DMS 273 (cell line): ENCODE measurements at regions not wholly inside any gene's neighbourhood (a gene's known extent, or its start where the extent isn't known, plus 50 kb on each side); places are given as distances from the start of the nearest gene placed in this dataset.
"Not testable (repeated sequence)": the region's sequence is repeated elsewhere in the genome, so short reads cannot be mapped to it uniquely, and the experiment has no call there.

Experiments used
- DNase-seq: peaks from one replicate; lab custom pipeline; 2025; ENCODE audit not compliant: unreplicated experiment; lab: John Stamatoyannopoulos, UW

DNA sequence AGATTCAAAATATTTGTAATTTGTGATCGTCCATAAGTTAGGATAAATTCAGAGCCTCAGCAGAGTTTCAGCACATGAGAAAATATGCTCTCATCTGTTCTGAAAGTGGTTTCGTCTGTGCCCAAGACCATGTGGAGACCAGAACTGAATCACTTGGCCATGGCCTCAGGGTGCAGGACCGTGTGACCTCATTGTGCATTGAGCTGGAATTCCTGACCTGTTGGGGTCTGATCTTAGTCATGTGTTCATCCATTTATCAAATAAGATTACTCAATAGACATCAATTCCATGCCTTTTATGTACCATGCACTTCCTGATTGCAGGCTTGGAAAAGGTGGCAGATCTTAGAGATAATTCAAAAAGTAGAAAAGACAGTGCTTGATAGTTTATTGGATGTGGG, 680.5 kb downstream of the QKI start:
- DNase-seq, result no peak

DNA sequence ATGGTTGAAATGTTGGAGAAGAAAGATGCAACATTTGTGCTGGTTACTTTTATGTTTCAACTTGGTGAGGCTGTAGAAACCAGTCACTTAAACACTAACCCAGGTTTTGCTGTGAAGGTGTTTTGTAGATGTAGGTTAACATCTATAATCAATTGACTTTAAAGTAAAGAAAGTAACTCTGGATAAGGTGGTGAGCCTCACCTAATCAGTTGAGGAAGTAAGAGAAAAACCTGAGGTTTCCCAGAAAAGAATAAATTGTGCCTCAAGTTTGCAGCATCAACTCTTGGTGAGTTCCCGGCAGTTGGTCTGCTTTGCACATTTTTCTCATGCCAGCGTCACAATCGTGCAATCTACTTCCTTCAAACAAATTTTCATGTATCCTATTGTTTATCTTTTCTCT, 673.4 kb downstream of the QKI start:
- no peak for DNase-seq

DNA sequence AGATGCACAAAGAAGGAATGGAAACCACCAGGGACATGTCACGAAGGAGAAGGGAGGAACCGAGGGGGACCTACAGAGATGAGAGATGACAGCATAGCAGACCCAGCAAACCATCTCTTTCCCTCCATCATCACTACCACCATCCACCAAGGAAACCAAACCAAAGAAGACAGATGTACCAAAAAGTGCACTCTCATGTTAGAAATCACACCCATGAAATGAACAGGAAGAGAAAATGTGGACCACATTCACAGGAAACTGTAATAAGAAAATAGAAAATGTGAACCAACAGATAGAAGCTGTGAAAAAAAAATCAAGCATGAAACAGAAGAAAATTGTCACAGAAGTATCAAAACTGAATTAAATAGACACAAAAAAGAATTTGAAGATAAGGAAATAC, 672.7 kb downstream of the QKI start:
- no peak for DNase-seq

DNA sequence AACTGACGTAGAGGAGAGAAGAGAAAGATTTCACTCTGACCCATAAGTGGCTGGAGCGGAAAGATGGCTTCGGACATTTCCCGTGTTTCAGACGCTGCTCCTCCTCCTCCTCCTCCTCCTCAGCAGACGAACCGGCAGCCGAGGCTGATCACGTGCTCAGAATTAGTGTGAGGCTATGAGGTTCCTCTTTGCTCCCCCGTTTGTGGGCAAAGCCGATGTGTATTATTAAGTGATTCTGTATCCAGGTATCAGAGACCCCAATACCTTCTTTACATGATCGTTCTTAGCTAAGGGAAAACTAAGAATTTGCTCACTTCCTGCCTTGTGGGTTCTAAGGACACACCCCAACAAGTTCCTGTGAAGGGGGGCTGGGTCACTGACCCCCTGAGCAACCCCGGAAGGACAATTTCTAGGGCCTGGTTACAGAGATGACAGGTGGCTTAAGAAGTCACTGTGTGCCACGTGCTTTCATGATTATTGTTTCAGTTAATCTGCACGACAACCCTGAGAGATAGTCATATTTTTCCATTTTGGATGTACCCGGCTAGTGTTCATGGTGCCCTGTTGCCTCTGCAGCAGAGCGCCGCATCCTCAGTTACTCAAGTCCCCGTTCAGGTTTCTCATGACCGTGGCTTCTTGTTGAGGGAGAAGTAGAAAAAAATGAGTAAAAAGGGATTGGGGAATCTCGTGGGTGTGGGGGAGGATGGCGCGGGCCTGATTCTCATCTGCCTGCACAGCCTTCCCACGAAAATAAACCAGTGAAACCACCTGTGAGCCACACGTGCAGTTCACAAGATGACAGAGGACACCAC, 671.8 kb downstream of the QKI start:
- DNase-seq, result no peak

DNA sequence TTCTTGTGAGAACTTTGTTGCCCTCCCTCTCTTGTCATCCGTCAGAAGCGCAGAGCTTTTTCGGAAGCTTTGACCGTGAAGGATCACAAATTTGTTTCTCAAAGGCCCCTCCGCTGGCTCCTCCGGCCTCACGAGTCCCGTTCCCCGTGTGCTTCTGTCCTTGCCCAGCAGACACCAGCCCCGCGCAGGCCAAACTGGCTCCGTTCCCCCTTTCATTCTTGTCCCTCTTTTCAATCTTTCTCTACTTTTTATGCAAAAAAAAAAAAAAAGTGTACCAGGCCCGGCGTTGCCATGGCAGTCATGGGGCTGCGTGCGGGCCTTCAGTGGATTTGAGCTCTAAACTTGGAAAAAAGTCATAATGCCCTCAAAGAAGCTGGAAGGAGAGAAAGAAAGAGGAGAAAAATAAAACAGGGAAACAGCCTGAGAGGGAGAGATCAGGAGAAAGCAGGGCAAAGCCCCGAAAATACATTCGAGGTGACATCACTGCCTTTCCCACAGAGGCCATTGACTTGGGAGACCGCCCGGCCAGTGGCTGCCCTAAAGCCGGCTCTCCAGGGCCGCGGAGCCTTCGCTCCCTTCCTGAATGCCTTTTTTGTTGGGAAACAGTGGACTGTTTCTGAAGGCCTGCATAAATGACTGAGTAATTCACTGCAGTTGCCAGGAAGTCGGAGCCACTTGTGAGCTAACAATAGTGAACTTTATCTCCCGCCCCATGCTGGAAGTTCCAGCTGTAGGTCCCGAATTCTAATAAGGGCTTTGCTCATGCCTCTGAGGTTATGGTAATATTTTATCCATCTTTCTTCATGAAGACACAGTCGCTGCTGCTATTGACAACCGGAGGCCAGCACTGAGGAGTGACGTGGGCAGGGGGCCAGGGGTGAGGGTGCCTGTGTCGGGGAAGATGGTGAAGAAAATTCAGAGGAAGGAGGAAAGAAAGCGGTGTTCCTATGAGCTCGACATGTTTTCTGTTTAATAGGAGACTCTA, 670.9 kb downstream of the QKI start:
- DNase-seq, result no peak

DNA sequence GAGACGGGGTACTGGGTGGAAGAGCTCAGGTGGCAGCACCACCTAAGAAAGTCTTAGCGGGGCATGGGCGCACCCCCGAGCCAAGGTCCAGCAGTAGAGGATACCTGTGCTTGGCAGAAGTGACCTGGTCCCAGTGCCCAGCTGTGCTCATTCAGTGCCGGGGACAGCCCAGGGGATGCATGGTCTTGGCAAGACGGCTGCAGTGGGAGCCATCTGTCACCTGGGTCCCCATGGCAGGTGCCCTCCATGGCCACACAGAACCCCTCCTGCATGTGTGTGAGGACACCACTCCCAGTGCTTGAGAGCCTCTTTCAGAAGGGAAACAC, 664.7 kb downstream of the QKI start:
- DNase-seq, result no peak

DNA sequence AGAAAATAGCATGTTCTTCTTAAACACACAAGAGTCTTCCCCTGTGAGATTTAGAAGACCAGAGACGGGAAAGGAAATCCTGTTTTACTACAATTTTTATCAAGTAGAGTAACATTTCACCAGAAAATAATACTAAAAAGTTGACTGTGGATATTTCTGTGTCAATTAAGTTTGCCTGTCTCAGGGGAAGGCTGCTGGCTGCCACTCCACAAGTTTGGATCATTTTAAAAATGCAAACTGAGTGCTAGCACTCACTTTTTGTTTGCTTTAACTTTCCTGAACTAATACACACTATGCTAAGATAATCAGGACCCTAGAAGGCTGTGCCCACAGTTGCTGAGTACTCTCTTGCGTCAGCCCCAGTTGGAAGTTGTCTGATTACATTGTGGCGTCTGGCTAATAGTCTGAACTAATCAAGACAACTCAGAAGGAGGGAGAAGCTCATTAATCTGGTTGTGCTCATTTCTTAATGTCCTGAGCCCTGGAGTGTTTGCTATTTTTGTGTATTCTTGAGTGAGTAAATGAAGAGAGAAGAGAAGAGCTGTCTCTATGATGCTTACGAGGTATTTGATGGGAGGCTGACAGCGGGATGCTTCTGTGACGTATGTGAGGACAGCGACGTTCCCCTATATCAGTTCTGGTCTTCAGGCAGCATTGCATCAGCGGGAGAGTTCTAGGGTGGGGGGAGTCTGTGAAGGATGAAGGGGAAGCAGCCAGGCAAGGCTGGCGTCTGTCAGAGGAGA, 664.2 kb downstream of the QKI start:
- DNase-seq, result no peak

DNA sequence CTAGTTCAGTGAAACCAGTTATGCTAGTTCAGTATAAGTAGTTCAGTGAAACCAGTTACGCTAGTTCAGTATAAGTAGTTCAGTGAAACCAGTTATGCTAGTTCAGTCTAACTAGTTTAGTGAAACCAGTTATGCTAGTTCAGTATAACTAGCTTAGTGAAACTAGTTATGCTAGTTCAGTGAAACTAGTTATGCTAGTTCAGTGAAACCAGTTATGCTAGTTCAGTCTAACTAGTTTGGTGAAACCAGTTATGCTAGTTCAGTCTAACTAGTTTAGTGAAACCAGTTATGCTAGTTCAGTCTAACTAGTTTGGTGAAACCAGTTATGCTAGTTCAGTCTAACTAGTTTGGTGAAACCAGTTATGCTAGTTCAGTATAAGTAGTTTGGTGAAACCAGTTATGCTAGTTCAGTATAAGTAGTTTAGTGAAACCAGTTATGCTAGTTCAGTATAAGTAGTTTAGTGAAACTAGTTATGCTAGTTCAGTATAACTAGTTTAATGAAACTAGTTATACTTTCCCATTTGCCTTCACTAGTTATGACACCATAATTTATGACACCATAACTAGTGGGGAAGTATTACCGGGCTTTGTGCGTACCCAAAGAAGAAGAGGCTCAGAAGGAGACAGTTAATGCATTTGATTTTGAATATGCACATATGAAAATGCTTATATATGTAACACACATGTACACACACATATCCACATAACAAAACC, 662.5 kb downstream of the QKI start:
- not testable (repeated sequence) for DNase-seq

DNA sequence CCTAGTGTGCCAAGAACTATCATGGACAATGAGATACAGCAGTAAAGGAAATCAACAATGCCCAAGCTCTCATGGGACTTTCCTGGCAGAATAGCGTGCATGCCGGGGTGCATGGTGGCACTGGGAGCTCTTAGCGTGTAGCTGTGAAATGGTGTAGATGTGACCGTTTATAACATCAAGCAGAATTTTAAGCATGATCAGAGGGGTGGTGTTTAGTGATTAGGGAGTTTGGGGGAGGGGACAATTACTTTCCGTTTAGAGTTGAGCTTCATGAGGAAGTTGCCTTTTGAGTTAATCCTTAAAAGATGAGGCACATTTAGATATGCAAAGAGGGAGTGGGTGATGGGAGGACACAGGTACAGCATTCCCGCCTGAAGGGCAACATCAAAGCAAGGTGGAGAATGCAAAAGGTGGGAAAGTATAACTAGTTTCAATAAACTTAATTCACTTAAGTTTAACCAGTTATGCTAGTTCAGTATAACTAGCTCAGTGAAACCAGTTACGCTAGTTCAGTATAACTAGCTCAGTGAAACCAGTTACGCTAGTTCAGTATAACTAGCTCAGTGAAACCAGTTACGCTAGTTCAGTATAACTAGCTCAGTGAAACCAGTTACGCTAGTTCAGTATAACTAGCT, 661.6 kb downstream of the QKI start:
- DNase-seq, result no peak

DNA sequence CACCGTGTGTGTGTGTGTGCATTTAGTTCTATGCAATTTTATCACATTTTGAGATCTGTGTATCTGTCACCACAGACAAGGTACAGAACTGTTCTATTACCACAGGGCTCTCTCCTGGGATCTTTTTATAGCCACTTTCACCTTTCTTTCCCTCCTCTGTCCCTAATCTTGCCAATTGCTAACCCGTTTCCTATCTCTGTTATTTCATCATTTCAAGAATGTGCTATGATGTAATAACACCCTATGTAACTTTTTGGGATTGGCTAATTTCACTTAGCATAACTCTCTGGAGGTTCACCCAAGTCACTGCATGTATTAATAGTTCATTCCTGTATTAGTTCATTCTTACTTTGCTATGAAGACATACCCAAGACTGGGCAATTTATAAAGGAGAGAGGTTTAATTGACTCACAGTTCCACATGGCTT, 657.7 kb downstream of the QKI start:
- DNase-seq, result no peak

DNA sequence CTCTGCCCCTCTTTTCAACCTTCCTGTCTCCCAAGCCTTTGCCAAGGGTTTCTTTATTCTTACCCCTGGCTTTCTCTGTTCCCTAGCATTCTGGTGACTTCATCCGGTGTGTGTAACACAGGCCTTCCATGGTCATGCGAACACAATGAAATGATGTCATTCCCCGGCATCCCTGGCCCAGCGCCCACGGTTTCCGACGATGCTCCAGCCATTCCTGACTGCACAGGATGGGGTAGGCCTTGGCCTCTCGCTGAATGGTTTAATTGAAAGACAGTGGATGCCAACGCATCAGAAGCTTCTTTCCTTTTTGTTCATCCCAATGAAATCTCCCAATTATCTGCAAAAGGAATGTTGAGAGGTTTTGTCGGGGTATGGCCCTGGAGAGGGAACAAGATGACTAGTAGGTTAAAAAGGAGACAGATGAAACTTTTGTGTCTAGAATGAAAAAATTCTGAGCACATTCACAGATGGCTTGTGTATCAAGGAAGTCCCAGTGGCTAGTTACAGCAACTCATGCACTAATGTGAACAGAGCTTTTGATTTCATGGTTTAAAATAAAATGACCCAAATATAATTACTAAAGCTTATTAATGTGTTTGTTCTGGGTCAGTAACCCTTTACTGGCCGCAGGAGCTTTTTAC, 655.0 kb downstream of the QKI start:
- DNase-seq, result no peak

DNA sequence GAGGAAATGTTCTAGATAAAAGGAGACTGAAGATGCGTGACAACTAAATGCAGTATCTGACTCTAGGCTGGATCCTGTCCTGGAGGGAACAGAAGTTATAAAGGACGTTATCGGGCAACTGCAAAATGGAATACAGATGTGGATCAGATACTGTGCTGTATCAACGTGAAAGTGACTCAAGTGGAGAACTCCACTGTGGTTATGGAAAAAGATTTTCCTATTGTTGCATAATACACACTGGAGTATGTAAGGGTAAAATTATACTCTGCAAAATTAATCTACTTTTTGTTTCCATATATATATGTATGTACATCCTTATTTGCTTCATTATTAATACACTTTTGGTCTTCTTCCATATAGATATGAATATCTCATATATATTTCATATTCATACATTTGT, 654.0 kb downstream of the QKI start:
- DNase-seq, result no peak

DNA sequence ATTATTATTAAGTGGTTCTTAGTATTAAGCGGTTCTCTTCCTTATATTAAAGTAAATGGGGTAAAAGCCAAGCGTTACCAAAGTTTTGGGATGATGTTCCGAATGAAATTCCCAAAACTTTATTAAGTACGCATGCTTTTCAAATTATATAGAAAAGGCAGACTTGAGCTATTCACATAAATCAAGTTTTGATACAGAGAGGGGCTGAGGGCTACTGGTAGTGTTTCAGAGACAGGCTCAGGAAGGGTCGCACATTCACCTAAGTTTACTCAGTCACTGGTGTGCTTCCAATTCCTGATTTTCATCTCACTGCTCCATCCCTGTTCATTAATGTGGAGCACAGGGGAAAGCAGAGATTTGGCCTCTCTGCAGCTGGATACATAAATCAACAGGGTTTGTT, 652.2 kb downstream of the QKI start:
- DNase-seq, result no peak

DNA sequence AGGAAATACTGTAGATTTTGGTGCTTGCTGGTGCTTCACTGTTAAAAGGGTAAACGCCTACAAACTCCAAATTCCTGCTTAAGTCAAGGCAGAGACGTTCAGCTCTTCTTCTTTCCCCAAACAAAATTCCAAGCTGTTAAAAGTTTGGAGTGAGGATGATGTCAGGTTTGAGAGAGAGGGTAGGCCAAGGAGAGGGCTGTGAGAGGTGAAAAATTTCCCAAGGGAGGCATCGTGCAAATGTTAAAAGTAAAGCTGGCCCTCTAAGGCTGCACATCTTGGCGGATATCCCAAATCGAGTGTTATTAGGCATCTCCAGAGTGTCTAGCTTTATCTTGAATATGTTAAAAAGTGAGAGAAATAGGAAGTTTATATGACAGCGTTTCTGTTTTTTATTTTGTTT, 651.8 kb downstream of the QKI start:
- DNase-seq, result no peak

DNA sequence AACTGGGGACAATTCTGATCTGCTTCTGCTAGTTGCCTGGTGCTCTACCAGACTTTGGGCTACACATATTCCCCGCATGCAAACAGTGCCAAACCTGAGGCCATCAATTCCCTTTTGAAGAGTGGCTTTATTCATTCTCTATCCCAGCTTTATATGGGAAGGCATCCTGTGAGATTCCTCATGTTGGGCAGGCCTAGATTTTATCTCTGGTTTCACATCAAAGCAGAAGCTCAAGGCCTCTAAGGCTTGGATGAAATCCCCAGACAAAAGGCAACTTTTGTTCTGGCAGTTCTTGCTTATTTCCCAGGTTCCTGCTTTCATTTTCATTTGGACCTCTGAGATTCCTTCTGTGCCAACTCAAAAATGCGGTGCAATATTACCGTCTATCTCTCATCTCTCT, 648.8 kb downstream of the QKI start:
- no peak for DNase-seq

DNA sequence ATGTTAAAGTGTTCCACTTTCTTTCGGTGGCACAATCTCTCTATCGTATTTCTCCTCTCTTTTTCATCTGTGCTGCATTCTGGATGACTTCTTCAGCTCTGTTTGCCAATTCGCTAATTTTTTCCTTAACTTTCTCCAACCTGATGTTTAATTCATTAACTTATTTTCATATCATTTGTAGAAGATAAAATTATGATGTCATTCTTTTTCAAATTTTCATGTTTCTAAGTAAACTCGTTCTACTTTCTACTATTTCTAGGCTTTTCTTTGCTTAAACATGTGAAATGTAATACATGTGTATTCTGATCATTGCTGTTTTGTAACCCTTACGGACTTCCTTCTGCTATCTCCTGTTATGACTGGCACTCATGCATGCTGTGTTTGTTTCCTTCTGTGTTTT, 648.4 kb downstream of the QKI start:
- no peak for DNase-seq

DNA sequence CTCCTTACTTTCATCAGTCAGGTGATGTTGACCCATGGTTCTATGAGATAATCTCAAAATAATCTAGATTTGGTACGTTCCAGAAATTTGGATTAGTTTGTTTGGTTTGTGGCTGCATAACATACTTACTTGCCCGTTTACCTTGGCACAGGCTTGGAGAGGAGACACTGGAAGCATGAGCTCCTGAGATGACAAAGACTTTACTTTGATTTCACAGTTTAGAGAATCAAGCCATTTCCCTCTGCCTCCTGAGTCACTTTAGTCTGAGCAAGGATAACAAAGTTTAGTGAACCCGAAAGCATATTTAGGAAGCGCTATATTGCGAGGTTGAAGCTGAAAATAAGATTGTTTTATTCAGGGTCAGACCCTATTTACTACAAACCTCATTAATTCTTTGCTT, 643.4 kb downstream of the QKI start:
- DNase-seq, result no peak

DNA sequence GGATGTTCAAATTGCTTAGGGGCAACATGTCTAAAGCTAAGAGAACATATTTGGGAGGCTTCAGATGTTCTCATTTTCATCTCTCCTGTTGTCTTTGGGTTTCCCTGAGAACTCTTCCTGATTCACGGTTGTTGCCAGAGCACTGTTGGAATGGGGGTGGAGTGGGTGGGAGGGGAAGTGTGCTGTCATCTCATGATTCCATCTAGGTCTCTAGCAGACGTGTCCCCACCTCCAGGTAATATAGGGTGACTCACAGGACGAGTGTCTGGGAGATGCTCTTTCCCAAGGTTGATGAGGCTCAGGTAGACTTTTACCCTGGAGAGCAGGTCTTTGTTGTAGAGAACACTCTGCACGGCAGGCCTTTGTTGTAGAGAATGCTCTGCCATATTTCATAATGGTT, 636.9 kb downstream of the QKI start:
- DNase-seq, result no peak

DNA sequence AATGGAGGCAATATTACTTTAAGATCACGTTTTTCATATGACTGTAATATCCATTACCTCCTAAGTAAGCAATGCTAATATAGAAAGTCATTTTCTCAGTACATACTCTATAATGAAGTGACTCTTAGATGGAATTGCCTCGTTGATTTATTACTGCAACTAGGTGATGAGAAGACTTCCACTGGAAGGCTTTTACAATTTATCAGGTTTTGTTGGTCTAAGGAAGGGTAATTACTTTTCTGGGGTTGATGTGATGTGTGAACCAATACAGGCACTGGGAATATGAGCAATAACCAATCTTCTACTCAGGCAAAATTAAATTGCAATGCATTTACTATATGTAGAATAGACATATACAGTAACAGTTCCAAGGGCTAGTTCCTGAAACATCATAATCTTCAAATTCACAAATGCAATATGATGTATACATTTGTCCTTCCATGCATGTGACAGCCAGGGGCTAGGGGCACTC, 635.0 kb downstream of the QKI start:
- no peak for DNase-seq
